Lower leg skin (tissue), 4 donors: ENCODE measurements at regions not wholly inside any gene's neighbourhood (a gene's known extent, or its start where the extent isn't known, plus 50 kb on each side); places are given as distances from the start of the nearest gene placed in this dataset.

Experiments used
- DNase-seq, 2 donors: peaks; one replicate each; pipeline ENCODE4 v3.0.0-alpha.2; 2019; ENCODE audit warnings: low spot score in 2 of 2
- H3K4me3 ChIP-seq: fragments of 200-600 bp; sonication (generic); 2 replicates; pipeline ENCODE4 v1.5.1; 2017; ENCODE audit warnings: mild to moderate bottlenecking, low read depth; ENCODE audit not compliant: poor library complexity, severe bottlenecking
- CTCF ChIP-seq, 3 donors: fragments of 450-650 bp; IDR thresholded peaks; one replicate each; pipeline ENCODE4 v1.5.1; 2016; ENCODE audit warnings: antibody characterized with exemption in 3 of 3, mild to moderate bottlenecking in 3 of 3, moderate library complexity in 2 of 3
- POLR2A ChIP-seq, 2 donors: fragments of 450-650 bp; IDR thresholded peaks; one replicate each; pipeline ENCODE4 v1.6.1; 2016 to 2017; ENCODE audit warnings: antibody characterized with exemption in 2 of 2, mild to moderate bottlenecking in 1 of 2, moderate library complexity in 1 of 2
- WGBS, 2 donors: methylation state at CpG; one replicate each; pipeline ENCODE4 v1.1.5; 2018; 5-methylcytosine and 5-hydroxymethylcytosine counted together
- intact Hi-C: fragments of 100-400 bp; cut with DNase I; formaldehyde crosslinking; loops from one replicate; pipeline ENCODE4 v1.15.0; 2023; ENCODE audit warnings: low total_unique reads

- TF ChIP-seq CTCF (IDR thresholded peaks at IDR 0.05) = no peak
- TF ChIP-seq POLR2A (IDR thresholded peaks at IDR 0.05) = no peak
- WGBS, 2 donors = 47 to 49% methylated on average over 6 of the region's 7 CpGs
- intact Hi-C loops = no loop called here
- no peak overlapping the region for H3K4me3 ChIP-seq
- no peak for DNase-seq
These were observed 319.9 kb upstream of the DACH1 start for GRCh38 chr13:72186730-72187422.

DNA sequence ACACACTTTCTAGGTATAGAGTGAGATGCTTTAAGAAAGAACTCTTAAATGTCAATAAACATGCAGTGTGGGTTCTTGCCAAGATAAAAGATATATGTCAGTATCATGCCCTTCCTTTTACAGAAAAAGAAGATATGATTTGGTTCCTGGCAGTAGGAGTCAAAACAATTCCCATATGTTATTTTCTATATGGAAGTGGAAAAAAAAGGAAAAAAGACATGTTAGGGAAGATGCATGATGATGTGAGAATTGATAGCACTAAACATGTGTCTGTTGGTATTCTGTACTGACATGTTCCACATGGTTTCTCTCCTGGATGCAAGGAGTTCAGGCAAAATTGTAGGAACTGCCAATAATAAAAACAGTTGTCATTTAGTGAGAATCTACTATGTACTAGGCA, 318.8 kb upstream of the DACH1 start:
- no peak overlapping the region for H3K4me3 ChIP-seq
- intact Hi-C loops = no loop called here
- TF ChIP-seq POLR2A (IDR thresholded peaks at IDR 0.05) = no peak
- no peak for TF ChIP-seq CTCF (IDR thresholded peaks at IDR 0.05)
- DNase-seq = no peak

DNA sequence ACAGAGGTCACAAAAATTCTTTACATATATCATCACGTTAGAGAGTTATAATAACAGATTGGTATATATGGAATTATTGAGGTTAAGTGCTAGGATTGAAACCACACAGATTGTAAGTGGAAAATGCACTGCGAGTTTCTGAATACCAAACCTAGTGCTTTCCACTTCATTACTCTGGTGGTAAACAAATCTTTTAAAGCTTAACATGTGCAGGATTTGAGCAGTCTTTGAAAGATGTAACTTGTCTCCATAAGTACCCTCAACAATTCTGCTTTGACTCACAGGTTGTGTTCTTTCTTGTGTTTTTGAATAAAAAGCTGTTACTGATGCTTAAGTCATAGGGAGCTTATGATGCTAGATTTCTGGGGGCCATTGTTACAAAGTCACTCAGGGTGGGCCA, 314.7 kb upstream of the DACH1 start:
- intact Hi-C loops = no loop called here
- TF ChIP-seq POLR2A (IDR thresholded peaks at IDR 0.05) (no peak), CTCF (IDR thresholded peaks at IDR 0.05) (no peak)
- H3K4me3 ChIP-seq = no peak overlapping the region
- 86 to 90% methylated on average over 2 of the region's 2 CpGs for WGBS, 2 donors
- no peak for DNase-seq

GRCh38 chr13:72180253-72180952, 313.4 kb upstream of the DACH1 start:
- WGBS, 2 donors = 80 to 82% methylated on average over 7 of the region's 7 CpGs
- TF ChIP-seq CTCF (IDR thresholded peaks at IDR 0.05) = no peak
- TF ChIP-seq POLR2A (IDR thresholded peaks at IDR 0.05) = no peak
- DNase-seq = no peak
- no peak overlapping the region for H3K4me3 ChIP-seq
- intact Hi-C loops = no loop called here

DNA sequence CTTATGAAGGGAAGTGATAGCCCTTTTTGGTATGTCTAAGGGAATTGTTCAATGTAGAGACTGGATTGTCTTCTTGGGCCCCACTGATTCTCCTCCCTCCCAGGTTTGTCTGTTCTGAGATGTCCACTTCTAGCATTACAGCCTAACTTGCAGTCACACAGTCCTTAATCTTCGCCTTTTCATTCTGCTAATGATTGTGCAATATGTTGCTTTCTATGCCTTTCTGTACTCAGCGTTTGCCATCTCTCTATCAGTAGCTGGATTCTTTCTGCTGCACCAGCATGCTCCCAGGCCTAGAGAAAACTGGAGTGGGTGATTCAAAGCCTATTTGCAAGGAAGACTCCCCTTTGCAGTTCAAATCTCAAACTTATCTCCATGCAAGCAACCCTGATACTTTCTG, 307.5 kb upstream of the DACH1 start:
- TF ChIP-seq POLR2A (IDR thresholded peaks at IDR 0.05) (no peak), CTCF (IDR thresholded peaks at IDR 0.05) (no peak)
- H3K4me3 ChIP-seq = no peak overlapping the region
- 81 to 95% methylated on average over 2 of the region's 2 CpGs for WGBS, 2 donors
- intact Hi-C loops = no loop called here
- DNase-seq = no peak
